OCI-LY7 (cell line): ENCODE measurements at regions not wholly inside any gene's neighbourhood (a gene's known extent, or its start where the extent isn't known, plus 50 kb on each side); places are given as distances from the start of the nearest gene placed in this dataset.

Experiments
- BruUV-seq: library from RNA; stranded (reverse); fragments of 400-500 nt; replicated peaks from 2 replicates; lab custom pipeline; 2021; lab: Mats Ljungman, UMichigan
- CTCF ChIA-PET: fragments of 300-600 bp; sonication (Branson Sonifier 250); formaldehyde crosslinking; loops from one replicate; lab custom pipeline; 2022; ENCODE audit warnings: antibody characterized with exemption; ENCODE audit not compliant: unreplicated experiment; lab: Charles Lee
- POLR2A ChIA-PET: fragments of 300-600 bp; sonication (Branson Sonifier 250); formaldehyde crosslinking; loops from one replicate; lab custom pipeline; 2022; ENCODE audit warnings: antibody characterized with exemption; lab: Charles Lee
- DNase-seq: peaks from one replicate; pipeline ENCODE4 v3.0.0-alpha.2; 2015; ENCODE audit warnings: low spot score
- H2AFZ ChIP-seq: fragments of 200-600 bp; sonication (generic), shearing (Covaris generic); 2 replicates; pipeline ENCODE4 v1.6.1; 2014; ENCODE audit warnings: mild to moderate bottlenecking, antibody characterized with exemption, low read length, moderate library complexity
- H3K27ac ChIP-seq: fragments of 200-600 bp; sonication (generic); 2 replicates; pipeline ENCODE4 v1.5.1; 2014; ENCODE audit warnings: mixed run types, low read depth, mild to moderate bottlenecking, moderate library complexity, low read length, inconsistent platforms; ENCODE audit not compliant: poor library complexity, severe bottlenecking
- H3K36me3 ChIP-seq: fragments of 200-600 bp; sonication (generic); 2 replicates; pipeline ENCODE4 v1.6.1; 2014; ENCODE audit warnings: mild to moderate bottlenecking, antibody characterized with exemption, low read length, moderate library complexity, mixed read lengths; ENCODE audit not compliant: insufficient read depth
- H3K4me1 ChIP-seq: fragments of 200-600 bp; sonication (generic); 2 replicates; pipeline ENCODE4 v1.5.1; 2014; ENCODE audit warnings: mild to moderate bottlenecking, low read length; ENCODE audit not compliant: insufficient read depth, poor library complexity, severe bottlenecking
- H3K4me2 ChIP-seq: fragments of 200-600 bp; sonication (generic); 2 replicates; pipeline ENCODE4 v1.6.1; 2014; ENCODE audit warnings: mild to moderate bottlenecking, low read length
- H3K4me3 ChIP-seq: fragments of 200-600 bp; sonication (generic); 2 replicates; pipeline ENCODE4 v1.5.1; 2014; ENCODE audit warnings: mild to moderate bottlenecking, low read depth, low read length; ENCODE audit not compliant: poor library complexity, severe bottlenecking
- H3K79me2 ChIP-seq: fragments of 200-600 bp; sonication (generic); 2 replicates; pipeline ENCODE4 v1.6.1; 2016; ENCODE audit warnings: low read depth, mild to moderate bottlenecking, low read length, moderate library complexity, mixed read lengths; ENCODE audit not compliant: insufficient read depth
- H3K9me2 ChIP-seq: fragments of 200-600 bp; sonication (generic); 2 replicates; pipeline ENCODE4 v1.6.1; 2016; ENCODE audit warnings: mild to moderate bottlenecking, low read length, mixed read lengths; ENCODE audit not compliant: insufficient read depth
- H3K9me3 ChIP-seq: fragments of 200-600 bp; sonication (generic); 2 replicates; pipeline ENCODE4 v1.6.1; 2014; ENCODE audit warnings: mild to moderate bottlenecking, mixed run types, low read length, mixed read lengths
- H4K20me1 ChIP-seq: fragments of 200-600 bp; sonication (generic); 2 replicates; pipeline ENCODE4 v1.6.1; 2014; ENCODE audit warnings: mild to moderate bottlenecking, antibody characterized with exemption, low read length, moderate library complexity, mixed read lengths; ENCODE audit not compliant: insufficient read depth
- EZH2phosphoT487 ChIP-seq: fragments of 200-600 bp; sonication (generic); IDR thresholded peaks from 2 replicates; pipeline ENCODE4 v1.6.1; 2018; ENCODE audit warnings: low read depth, borderline replicate concordance, mild to moderate bottlenecking, mixed run types, antibody characterized with exemption, low read length, moderate library complexity, mixed read lengths
- intact Hi-C: fragments of 100-400 bp; cut with micrococcal nuclease; formaldehyde crosslinking; loops from one replicate; pipeline ENCODE4 v1.10.0; 2022; ENCODE audit not compliant: unreplicated experiment
- TF ChIP-seq, protein P1 (sequence below): fragments of 200-600 bp; sonication (generic); conservative IDR thresholded peaks from 2 replicates; pipeline ENCODE4 v1.5.1; 2014; ENCODE audit warnings: mild to moderate bottlenecking, antibody characterized with exemption, low read length, moderate library complexity, mixed read lengths

DNA sequence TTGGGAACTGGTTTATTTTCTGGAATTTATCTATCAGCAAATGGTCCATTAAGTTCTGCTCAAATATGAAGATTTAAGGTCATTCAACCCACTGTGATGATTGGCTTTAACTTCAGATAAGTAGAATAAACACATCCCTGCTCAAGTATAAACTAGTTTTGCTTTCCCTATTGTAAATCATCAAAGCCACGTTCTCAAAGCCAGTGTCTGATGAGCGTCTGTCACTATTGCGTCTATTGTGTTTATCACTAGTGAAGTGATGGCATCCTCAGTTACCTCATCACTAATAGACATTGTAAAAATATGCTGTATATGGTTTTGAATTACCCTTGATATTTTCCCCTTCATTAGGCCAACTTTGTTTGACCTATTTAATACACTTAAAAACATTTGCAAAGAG, 351.3 kb downstream of the BCAT1 start:
- Histone ChIP-seq H3K4me2 (no peak overlapping the region), H3K9me2 (no peaks in the 10 kb centered on the region), H3K4me1 (peaks cover 20% of the 10 kb centered on the region), H3K79me2 (no peaks in the 10 kb centered on the region), H3K36me3 (no peaks in the 10 kb centered on the region), H3K27ac (no peak overlapping the region), H3K4me3 (no peak overlapping the region), H2AFZ (no peak overlapping the region), H3K9me3 (no peaks in the 10 kb centered on the region), H4K20me1 (no peaks in the 10 kb centered on the region)
- CTCF ChIA-PET: no interaction called here
- intact Hi-C loops: loop anchor here (5.0 kb wide), 2 partner anchors 130 to 190 kb away; no protein-coding TSS in a partner anchor
- DNase-seq: no peak
- no peak for TF ChIP-seq EZH2phosphoT487
- TF ChIP-seq, protein P1, sequence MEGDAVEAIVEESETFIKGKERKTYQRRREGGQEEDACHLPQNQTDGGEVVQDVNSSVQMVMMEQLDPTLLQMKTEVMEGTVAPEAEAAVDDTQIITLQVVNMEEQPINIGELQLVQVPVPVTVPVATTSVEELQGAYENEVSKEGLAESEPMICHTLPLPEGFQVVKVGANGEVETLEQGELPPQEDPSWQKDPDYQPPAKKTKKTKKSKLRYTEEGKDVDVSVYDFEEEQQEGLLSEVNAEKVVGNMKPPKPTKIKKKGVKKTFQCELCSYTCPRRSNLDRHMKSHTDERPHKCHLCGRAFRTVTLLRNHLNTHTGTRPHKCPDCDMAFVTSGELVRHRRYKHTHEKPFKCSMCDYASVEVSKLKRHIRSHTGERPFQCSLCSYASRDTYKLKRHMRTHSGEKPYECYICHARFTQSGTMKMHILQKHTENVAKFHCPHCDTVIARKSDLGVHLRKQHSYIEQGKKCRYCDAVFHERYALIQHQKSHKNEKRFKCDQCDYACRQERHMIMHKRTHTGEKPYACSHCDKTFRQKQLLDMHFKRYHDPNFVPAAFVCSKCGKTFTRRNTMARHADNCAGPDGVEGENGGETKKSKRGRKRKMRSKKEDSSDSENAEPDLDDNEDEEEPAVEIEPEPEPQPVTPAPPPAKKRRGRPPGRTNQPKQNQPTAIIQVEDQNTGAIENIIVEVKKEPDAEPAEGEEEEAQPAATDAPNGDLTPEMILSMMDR: no peak
- POLR2A ChIA-PET: no interaction called here
- no TSS peak for BruUV-seq

DNA sequence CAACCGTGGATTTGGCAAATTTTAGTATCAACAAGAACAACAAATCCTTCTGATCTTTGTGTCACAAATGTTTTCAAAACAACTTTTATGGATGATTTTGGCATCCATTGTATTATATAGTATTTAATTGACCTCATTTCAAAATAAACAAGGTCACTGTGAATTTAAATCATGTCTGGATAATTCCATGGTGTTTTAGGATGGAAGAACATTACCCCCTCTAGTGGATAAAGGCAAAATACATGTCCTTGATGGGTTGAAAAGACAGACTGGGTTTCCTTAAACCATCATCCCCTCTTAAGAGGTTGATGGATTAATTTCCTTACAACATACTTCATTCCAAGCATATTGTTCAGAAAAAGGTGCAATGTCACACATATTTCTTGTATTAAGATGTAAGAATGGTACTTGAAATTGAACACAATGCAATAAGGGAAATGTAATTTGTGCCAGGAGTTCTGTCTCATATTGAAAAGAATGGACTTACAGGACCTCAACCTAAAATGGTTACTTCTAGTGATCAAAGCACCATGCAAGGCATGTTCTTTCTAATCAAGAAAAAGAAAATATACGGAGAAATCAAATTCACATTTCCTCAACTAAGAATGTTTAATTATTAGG, 352.0 kb downstream of the BCAT1 start:
- DNase-seq: peak; percentile 28
- peaks cover 20% of the 10 kb centered on the region for H3K4me1 ChIP-seq
- H3K36me3 ChIP-seq: no peaks in the 10 kb centered on the region
- H3K4me3 ChIP-seq: no peak overlapping the region
- H2AFZ ChIP-seq: no peak overlapping the region
- H3K4me2 ChIP-seq: no peak overlapping the region
- no peak overlapping the region for H3K27ac ChIP-seq
- ChIA-PET CTCF (no interaction called here), POLR2A (no interaction called here)
- TF ChIP-seq EZH2phosphoT487: no peak
- TF ChIP-seq, protein P1: peak; percentile 84
- H4K20me1 ChIP-seq: no peaks in the 10 kb centered on the region
- no peaks in the 10 kb centered on the region for H3K9me3 ChIP-seq
- no peaks in the 10 kb centered on the region for H3K9me2 ChIP-seq
- BruUV-seq: no TSS peak
- intact Hi-C loops: loop anchor here (5.0 kb wide), 2 partner anchors 130 to 190 kb away; no protein-coding TSS in a partner anchor
- H3K79me2 ChIP-seq: no peaks in the 10 kb centered on the region

DNA sequence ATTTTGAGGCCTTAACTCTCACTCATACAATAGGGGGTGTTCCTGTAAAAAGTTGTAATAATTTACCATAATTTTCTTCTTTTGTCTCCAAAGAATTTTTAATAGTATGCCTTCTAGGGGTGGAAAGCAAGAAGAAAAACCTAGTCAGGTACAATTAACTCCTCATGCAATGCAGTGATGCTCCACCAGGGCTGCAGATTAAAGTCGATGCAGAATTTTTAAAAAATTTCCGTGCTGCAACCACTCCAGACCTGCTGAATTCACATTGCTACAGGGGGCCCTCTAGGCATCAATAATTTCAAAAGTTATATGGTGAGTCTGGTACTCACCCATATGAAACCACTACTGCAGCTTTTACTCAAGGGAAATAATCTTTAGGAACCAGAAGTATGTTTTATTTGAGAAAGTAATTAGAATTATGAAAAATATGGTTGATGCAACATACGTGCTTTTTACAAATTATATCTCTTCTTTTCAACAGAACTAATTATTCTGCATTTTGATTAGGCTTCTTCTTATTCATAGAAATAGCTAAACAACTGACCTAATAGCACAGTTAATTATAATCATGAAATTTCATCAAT, 353.2 kb downstream of the BCAT1 start:
- ChIA-PET CTCF (no interaction called here), POLR2A (no interaction called here)
- Histone ChIP-seq H3K79me2 (no peaks in the 10 kb centered on the region), H3K9me2 (no peaks in the 10 kb centered on the region), H3K9me3 (no peaks in the 10 kb centered on the region), H2AFZ (no peak overlapping the region), H4K20me1 (no peaks in the 10 kb centered on the region), H3K27ac (no peak overlapping the region), H3K4me2 (no peak overlapping the region), H3K36me3 (no peaks in the 10 kb centered on the region), H3K4me3 (no peak overlapping the region), H3K4me1 (peaks cover 14% of the 10 kb centered on the region)
- DNase-seq: peak; percentile 24
- intact Hi-C loops: loop anchor here (5.0 kb wide), 2 partner anchors 132 to 192 kb away; no protein-coding TSS in a partner anchor
- TF ChIP-seq, protein P1: peak; percentile 65
- TF ChIP-seq EZH2phosphoT487: no peak
- BruUV-seq: no TSS peak
